ENCODE measurements at regions not wholly inside any gene's neighbourhood (a gene's known extent, or its start where the extent isn't known, plus 50 kb on each side); places are given as distances from the start of the nearest gene placed in this dataset.
"Not testable (repeated sequence)": the region's sequence is repeated elsewhere in the genome, so short reads cannot be mapped to it uniquely, and the experiment has no call there.

GRCh38 chr15:38614621-38615020 is 50.0 kb upstream of the RASGRP1 start:
- no peak for DNase-seq (ENCODE audit: low spot score)

- no peak for DNase-seq (ENCODE audit: low spot score)
These were observed 53.2 kb upstream of the RASGRP1 start for GRCh38 chr15:38617831-38618230.

GRCh38 chr15:38618242-38618955 is 53.8 kb upstream of the RASGRP1 start:
- DNase-seq (ENCODE audit: low spot score), result no peak

- DNase-seq (ENCODE audit: low spot score), result no peak
These were observed 55.5 kb upstream of the RASGRP1 start for GRCh38 chr15:38620098-38620497.

- no peak for DNase-seq (ENCODE audit: low spot score)
These were observed 56.4 kb upstream of the RASGRP1 start for GRCh38 chr15:38620851-38621594.

GRCh38 chr15:38622304-38622703 is 57.7 kb upstream of the RASGRP1 start:
- DNase-seq (ENCODE audit: low spot score), result no peak

GRCh38 chr15:38622908-38623307 is 58.3 kb upstream of the RASGRP1 start:
- DNase-seq (ENCODE audit: low spot score), result no peak

- DNase-seq (ENCODE audit: low spot score), result no peak
These were observed 59.1 kb upstream of the RASGRP1 start for GRCh38 chr15:38623744-38624143.

GRCh38 chr15:38624244-38625205 is 59.9 kb upstream of the RASGRP1 start:
- no peak for DNase-seq (ENCODE audit: low spot score)

GRCh38 chr15:38625886-38626285 is 61.3 kb upstream of the RASGRP1 start:
- DNase-seq (ENCODE audit: low spot score), result no peak

GRCh38 chr15:38626443-38627050 is 61.9 kb upstream of the RASGRP1 start:
- no peak for DNase-seq (ENCODE audit: low spot score)

- DNase-seq (ENCODE audit: low spot score), result no peak
These were observed 63.2 kb upstream of the RASGRP1 start for GRCh38 chr15:38627689-38628277.

GRCh38 chr15:38631119-38632075 is 66.8 kb upstream of the RASGRP1 start:
- no peak for DNase-seq (ENCODE audit: low spot score)

GRCh38 chr15:38635170-38635569 is 70.6 kb upstream of the RASGRP1 start:
- no peak for DNase-seq (ENCODE audit: low spot score)

- no peak for DNase-seq (ENCODE audit: low spot score)
These were observed 72.0 kb upstream of the RASGRP1 start for GRCh38 chr15:38636597-38636996.

- no peak for DNase-seq (ENCODE audit: low spot score)
These were observed 73.5 kb upstream of the RASGRP1 start for GRCh38 chr15:38638126-38638525.

- no peak for DNase-seq (ENCODE audit: low spot score)
These were observed 74.2 kb upstream of the RASGRP1 start for GRCh38 chr15:38638811-38639210.

- no peak for DNase-seq (ENCODE audit: low spot score)
These were observed 78.2 kb upstream of the RASGRP1 start for GRCh38 chr15:38642689-38643270.

- DNase-seq (ENCODE audit: low spot score), result not testable (repeated sequence)
These were observed 79.7 kb upstream of the RASGRP1 start for GRCh38 chr15:38644353-38644752.

- DNase-seq (ENCODE audit: low spot score), result no peak
These were observed 82.1 kb upstream of the RASGRP1 start for GRCh38 chr15:38646716-38647115.

Data from ureter (tissue), 1 donor.